ENCODE measurements at regions not wholly inside any gene's neighbourhood (a gene's known extent, or its start where the extent isn't known, plus 50 kb on each side); places are given as distances from the start of the nearest gene placed in this dataset.

DNA sequence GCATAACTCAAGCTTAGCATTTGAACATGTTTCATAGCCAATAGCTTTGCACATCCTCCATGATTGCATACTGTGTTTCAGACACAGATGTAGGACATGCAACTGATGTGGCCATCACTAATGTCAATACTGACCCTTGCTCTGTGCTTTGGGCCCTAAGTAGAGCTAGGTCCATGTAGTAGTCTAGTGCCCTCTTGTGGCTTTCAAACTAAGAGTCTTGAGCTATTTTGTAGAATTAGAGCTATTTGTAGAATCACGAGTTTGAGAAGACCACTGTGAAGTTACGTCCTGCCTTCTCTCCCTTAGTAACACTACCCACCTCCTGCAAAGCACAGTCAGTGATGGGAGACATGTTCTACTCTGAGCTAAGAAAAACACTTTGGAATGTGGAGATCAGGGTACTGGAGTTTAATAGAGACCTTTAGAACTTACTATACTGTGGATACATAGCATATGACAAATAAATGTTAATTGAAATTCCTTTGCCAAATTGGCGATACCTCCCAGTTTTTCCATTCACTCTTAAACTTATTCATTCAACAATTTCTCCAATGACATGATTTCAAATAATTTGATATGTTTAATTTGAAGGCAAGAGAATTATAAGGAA is 306.5 kb upstream of the TNP1 start:
- TF ChIP-seq, protein P1, sequence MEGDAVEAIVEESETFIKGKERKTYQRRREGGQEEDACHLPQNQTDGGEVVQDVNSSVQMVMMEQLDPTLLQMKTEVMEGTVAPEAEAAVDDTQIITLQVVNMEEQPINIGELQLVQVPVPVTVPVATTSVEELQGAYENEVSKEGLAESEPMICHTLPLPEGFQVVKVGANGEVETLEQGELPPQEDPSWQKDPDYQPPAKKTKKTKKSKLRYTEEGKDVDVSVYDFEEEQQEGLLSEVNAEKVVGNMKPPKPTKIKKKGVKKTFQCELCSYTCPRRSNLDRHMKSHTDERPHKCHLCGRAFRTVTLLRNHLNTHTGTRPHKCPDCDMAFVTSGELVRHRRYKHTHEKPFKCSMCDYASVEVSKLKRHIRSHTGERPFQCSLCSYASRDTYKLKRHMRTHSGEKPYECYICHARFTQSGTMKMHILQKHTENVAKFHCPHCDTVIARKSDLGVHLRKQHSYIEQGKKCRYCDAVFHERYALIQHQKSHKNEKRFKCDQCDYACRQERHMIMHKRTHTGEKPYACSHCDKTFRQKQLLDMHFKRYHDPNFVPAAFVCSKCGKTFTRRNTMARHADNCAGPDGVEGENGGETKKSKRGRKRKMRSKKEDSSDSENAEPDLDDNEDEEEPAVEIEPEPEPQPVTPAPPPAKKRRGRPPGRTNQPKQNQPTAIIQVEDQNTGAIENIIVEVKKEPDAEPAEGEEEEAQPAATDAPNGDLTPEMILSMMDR (conservative IDR thresholded peaks at IDR 0.05): peak; percentile 71
- no peak overlapping the region for H3K27ac ChIP-seq

DNA sequence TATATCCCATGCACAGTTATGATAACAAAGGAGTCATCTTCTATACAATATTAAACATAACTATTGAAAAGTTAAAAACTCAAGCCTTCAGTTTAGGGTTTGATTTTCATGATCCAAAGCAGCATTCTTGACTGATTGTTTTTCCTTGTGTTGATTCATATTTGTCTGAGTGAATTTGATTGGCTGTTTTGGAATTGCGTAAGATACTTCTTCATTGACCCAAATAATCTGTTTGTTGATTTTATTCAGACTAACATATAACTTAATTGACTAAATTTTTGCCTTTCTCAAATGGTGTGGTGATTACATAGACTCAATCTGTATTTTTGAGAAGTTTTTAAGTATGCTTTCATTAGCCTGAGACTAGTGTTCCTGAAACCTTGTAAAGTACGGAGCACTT is 305.7 kb upstream of the TNP1 start:
- TF ChIP-seq, protein P1 (conservative IDR thresholded peaks at IDR 0.05): no peak
- H3K27ac ChIP-seq: no peak overlapping the region

DNA sequence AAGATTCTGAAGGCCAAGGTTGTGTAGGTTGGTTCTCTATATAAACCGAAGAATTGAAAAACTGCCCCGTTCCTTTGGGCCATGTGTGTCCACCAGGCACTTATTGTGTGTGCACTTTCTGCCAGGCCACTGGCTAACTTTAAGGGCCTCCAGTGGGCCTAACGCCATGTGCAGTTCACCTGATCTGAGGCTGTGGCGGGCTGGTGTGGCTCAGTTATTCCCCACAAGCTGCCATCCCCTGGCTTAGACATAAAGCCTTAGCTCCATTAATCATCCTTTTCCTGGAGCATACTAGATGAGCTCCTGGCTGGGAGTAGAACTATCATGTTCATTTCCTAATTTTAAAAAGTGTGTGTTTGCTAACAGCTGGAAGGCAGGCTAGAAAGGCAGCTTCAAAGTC is 304.1 kb upstream of the TNP1 start:
- TF ChIP-seq, protein P1 (conservative IDR thresholded peaks at IDR 0.05): no peak
- no peak overlapping the region for H3K27ac ChIP-seq

DNA sequence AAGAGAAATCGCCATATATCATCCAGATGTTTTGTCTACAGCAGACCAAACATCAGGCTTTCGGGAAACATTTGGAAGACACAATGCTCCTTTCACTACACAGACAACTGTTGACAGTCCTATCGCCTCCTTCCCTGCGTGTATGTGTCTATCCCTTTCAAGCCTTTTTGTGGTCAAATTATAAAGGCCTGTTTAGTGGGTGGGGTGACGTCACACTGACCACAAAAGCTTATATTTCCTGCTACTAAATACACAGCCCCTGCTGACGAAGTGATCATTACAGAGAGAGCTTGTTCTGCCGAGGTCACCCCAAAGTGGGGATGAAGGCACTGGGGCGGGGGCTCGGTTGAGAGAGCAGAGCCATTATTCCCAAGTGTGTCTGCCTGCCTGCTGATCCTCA is 302.7 kb upstream of the TNP1 start:
- TF ChIP-seq, protein P1 (conservative IDR thresholded peaks at IDR 0.05): no peak
- no peak overlapping the region for H3K27ac ChIP-seq

DNA sequence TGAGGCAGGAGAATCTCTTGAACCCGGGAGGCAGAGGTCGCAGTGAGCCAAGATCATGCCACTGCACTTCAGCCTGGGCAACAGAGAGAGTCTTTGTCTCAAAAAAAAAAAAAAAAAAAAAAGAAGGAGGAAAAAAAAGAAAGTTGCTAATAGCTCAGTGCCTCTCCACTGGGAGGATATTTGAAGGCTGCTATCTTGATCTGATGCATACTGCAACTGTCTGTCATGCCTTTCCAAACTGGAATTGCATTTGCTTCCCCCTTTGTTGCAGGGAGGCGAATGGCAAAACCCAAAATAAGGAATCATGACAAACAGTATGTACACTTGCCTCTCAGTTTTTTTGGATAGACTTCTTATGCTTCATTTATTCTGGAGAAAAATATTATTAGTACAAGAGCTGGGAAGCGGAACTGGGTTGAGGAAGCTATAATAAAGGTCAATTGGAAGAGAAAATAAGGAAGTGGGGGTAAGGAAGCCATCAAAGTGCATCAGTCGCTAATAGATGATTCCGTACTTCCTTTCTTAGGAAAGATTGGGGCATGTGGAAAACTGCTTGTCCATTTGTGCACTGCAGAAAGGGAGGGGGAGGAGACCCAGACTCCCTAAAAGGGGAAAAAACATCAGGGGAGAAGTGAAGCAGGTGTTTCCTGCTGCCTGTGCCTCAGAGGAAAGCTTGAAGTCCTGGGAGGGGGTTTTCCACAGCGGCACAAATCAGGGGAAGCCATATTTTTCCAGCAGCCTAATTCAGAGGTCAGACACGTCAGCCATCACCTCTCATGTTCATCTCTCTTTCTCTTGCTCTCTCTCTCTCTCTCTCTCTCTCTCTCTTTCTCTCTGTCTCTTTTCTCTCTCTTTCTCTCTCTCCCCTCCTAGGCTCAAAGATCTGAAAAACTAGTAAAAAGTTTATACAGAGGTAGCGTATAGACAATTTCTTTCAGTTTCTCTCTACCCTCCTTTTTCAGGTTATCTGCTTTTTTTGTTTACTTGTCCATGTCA is 301.4 kb upstream of the TNP1 start:
- TF ChIP-seq, protein P1 (conservative IDR thresholded peaks at IDR 0.05): no peak
- no peak overlapping the region for H3K27ac ChIP-seq

DNA sequence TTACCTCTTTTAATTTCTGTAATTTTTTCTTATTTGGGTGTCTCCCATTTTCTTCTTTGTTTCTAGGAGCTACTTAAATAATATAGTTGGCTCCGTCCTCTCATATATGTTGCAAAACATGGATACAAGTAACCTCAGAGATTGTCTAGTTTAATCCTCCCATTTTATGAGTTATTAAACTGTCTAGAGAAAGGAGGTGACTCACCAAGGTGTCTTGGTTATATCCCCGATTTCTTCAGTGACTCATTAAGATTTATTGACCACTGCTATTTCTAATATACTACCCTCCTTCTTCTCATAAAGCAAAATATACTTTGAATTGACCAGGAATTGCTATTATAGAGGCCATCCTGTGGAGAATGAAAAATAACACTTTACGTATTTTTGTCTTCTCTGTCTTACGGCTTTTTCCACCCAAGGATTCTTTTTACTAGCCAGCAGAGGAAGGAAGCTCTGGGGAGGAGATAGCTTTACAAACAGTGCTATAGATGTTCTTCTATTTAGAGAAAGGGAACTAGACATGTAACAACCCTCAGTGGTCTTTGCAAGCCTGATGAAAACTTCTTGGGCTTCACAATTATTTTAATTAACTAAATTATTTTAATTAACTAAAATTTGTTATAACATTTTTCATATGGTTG is 300.4 kb upstream of the TNP1 start:
- TF ChIP-seq, protein P1 (conservative IDR thresholded peaks at IDR 0.05): no peak
- H3K27ac ChIP-seq: no peak overlapping the region

DNA sequence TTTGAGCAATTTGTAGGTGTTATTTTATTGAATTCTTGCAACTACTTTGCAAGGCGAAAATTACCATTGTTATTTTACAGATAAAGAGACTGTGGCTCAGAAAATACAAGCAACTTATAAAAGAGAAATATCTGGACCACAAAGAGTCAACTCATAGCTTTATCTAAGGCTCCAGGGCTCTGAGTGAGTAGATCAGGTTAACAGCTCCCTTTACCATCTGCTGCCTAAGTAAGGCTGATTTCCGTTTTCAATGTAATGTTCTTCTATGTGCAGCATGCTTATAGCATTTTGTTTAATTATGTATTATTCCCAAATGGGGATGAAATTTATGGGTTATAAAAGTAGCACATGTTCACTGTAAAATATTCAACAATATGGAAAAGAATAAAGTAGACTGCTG is 299.1 kb upstream of the TNP1 start:
- H3K27ac ChIP-seq: no peak overlapping the region

More for the DNA sequence above, 299.1 kb upstream of the TNP1 start:
- TF ChIP-seq, protein P1 (conservative IDR thresholded peaks at IDR 0.05): no peak
